ENCODE measurements at regions not wholly inside any gene's neighbourhood (a gene's known extent, or its start where the extent isn't known, plus 50 kb on each side); places are given as distances from the start of the nearest gene placed in this dataset.

DNA sequence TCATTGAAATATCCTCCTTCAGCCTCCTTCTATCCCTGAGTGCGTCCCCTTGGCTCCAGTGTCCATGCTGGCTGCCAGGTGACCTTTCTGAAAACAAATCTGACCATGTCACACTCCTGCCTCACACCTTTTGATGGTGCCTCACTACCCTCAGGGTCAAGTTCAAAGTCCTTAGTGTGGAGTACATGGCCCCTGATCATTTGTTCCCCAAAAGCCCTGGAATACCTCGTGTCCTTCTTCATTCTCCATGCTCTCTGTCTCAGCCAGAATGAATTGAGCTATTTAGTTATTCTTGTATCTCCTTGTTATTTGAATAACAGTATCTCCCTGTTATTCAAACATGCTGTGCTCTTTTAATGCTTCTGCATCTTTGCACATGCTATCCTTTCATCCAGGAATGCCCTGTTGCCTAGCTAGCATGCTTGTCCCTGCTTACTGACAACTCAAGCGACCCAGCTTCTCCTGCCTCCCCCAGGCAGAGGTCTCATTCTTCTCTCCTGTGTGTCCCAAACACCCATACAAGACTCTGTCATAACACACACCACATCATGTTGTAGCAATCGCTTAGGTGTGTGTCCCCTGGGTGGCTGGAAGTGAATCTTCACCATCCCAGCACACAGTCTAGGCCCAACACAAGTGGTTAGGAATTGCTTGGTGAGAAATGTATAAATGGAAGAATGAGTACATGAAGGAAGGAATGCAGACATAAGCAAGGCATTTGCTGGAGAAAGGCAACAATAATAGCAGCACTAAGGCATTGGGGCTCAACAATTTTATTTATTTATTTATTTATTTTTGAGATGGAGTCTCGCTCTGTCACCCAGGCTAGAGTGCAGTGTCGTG is 144.0 kb downstream of the DDX1 start:
- no peak for DNase-seq

DNA sequence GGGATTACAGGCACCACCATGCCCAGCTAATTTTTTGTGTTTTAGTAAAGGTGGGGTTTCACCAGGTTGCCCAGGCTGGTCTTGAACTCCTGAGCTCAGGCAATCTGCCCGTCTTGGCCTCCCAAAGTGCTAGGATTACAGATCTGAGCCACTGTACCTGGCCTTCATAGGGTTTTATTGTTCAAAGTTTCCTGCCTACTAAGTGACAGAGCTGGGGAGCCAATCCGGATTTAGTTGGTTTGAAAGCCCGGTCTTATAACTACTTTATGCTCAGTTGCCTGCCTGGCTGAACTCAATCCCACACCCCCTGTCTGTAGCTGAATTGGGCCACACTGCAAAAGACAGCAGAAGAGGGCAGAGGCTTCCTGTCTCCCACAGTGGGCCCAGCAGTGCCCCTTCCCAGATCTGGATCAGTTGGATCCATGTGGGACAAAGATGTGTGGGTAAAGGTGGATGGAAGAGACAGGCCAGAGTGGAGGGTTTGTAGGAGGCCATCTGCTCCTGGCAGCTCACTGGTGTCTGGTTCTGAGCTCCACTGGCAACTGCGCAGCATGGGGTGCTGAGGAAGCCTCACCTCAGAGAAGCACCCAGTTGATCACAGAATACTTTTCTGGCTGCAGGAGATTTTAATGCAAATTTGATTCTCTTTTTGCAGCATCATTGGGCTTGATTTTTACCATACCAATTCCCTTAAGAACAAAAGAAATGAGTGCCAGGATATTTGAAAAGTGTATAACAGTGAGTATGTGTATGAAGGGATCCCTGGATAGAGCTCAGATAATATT is 144.9 kb downstream of the DDX1 start:
- no peak for DNase-seq

DNA sequence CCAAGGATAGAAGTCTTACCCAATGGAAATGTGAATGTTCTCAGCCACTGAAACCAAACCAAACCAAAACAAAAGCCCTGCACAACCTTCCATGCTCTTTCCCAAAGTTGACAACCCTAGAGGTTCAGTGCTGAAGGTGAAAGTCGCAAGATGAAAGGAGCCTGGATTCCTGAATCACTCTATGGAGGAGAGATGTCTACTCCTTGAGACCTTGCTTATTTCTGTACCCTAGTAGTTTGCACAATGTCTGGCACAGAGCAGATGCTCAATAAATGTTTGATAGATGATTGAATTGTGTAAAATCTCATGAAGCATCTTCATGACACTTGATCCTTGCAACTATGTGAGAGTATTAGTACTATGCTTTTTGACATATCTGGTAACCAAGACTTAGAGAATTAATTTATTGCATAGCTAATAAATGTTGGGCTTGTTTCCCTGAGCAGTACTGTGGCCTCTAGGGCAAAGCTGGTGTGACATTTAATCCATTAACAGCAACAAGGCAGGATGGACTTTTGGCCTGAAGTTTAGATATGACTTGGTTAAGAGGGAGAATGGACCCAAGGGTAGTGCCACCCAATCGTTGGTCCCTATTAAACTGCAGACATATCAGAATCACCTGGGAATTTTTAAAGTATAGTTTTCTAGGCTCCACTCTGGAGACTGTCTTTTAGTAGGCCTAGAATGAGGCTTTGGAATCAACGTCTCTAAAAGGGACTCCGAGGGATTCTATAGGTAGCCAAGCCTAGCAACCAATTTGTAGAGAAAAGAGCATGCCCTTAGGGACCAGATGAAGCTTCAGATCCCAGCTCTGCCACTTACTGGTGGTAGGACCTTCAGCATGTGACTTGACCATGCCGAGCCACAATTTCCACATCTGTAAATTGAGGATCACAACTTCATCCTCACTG is 145.9 kb downstream of the DDX1 start:
- DNase-seq = no peak

DNA sequence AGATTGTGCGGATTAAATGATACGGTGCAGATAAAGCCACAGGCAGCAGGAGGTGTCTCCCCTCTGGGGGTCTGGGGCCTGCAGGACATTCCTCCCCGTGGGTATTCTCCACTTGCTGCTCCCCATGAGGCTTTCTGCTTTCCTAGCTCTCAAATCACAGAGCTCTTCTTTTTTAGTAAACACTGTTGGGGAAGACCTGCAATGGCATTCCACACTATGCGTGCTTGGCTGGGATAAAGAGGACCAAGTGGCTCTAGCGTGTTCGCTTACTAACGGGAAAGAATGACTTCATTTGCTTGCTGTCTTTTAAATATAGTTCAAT is 146.5 kb downstream of the DDX1 start:
- DNase-seq = no peak

DNA sequence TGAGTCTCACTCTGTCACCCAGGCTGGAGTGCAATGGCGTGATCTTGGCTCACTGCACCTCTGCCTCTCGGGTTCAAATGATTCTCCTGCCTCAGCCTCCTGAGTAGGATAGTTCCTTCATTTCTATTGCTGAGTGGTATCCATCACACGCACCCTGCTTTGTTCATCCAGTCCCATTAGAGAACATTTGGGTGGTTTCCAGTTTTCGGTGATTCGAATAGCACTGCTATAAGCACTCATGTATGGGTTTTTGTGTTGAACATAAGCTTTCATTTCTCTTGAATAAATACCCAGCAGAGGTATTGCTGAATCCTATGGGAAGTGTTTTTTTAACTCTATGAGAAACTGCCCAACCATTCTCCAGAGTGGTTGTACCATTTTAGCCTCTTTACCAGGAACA is 147.3 kb downstream of the DDX1 start:
- DNase-seq = no peak

DNA sequence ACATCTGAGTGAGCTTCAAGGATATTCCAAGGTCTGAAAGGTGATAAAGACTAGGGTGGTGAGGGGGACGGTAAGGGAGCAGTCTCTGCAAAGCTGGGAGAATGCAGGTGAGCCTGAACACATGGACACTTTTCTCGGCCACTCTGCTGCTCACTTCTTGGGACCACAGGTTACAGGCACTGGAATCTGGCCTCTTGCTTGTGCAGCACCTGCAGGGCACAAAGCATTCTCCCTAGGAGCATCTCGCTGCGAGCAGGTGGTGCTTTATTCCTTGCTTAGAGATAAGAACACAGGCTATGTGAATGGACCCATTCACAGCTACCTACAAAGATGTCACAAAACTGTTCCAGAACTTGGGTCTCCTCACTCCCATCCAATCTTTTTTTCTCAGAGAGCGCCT is 153.2 kb downstream of the DDX1 start:
- DNase-seq = no peak

DNA sequence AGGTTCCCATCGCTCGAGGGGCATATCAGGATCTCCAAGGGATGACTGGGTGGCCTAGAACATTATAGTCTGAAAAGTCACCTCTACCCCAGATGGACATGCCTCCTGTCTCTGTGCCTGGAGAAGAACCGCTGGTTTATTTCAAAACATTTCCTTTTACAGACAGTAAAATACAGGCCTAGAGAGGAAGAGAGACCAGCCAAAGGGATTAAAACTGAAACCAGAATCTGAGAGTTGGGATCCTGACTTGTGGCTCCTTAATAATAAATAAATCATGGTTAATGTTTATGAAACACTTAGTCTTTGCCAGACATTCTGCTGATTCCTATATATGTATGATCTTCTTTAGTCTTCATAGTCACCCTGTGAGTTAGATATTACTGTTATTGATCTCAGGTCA is 153.7 kb downstream of the DDX1 start:
- DNase-seq = no peak

DNA sequence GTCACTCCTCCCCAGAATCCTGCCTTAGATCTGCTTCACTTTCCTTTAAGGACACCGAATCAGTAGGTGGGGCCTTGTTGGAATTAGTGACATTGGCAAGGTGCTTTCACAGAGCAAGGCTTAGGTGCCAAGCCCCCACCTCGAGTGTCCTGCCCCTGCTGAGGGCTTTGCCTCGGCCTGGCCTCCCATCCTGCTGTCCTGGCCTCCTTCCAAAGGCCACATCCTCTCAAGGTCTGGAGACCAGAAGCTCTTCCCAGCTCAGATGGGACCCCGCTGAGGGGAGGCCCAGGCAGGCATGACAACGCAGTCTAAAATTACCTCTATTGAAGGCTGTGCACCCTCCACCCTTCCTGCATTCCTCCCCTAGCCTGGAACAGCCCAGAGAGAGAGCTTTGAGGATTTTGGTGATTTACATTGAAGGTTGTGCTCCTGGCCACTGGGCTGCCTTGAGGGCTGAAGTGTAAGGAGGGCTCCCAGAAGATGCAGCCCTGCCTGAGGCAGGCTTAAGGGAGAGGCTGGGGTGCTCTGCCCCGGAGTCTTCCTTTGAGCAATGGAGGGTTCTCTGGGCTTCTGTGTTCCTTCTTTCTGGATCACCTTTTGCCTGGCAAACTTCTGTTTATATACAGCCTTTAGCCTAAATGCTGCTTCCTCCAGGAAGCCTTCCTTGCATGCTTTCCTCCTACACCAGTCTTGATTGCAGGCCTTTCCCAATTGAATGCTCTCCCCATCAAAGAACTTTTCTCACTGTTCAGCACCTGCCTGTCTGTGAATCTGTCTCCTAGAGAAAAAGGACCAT is 154.4 kb downstream of the DDX1 start:
- no peak for DNase-seq

DNA sequence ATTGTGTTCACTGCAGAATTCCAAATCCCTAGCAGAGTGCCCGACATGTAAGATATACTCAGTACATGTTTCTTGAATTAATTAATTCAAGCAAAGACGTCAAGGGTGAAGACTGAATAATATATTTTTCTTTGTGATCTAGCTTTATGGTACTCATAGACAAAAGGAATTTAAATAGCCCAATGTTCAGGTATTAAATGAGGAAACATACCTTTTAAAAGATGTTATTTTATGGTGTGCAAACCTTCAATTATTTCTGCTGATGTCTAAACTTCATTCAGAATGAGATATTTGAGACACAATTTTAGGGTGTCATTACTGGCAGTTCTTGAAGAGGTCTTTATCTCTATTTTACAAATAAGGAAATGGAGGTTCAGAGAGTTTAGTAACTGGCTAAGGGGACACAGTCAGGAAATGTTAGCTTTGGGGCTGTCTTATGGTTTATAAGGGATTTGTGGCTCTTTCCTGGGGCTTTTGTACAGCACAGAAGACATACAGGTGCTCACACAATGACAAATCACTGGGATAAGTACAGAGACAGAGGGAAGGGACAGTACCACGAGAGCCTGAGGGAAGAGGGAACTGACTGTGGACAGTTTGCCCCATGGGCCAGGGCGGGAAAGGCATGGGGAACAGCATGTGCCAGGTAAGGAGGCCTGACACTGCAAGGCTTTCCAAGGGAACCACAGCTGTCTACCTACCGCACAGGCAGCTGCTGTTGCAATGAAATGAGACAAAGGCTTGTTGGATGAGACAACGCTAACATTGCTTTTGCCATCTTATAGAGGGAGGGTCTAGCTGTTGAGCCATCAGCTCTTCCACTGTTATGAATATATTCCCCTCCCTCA is 155.3 kb downstream of the DDX1 start:
- DNase-seq = no peak

DNA sequence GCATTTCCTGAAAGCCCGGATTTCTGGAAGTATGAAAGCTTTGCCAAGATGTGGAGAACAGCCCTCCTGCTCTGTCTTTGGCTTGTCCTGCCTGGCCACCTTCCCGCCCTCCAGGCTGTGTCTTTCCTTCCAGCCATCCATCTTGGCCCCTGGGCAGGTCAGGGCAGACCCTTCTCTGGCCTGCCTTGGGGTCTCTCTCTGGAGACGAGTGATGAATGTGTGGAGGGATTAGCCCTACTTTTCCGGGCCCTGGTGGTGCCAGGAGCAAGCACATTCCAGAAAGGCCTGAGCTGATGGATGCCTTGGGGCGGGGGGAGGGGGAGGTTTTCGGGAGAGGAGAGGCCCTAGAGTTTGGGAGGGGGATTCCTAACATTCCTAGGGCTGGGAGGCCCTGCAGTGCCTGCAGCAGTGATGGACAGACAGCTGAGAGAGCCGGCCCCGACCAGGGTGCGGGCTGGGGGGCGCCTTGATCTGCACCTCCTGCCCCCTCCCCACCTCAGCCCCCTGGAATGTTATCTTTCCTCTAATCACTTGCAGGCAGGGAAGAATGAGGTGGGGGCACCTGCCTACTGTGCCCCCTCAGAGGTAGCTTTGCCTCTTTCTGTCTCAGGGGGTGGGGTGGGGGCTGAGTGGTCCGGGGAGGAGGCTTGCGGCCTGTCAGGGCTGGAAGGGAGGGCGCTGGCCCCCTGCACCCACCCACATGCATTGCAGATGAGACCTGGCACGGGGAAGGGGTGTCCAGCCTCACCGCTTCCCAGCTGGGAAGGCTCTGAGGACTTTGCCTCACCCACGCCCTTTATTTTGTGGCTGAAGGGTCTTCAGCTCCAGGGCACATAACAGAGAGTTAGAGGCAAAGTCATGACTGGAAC is 156.2 kb downstream of the DDX1 start:
- no peak for DNase-seq

DNA sequence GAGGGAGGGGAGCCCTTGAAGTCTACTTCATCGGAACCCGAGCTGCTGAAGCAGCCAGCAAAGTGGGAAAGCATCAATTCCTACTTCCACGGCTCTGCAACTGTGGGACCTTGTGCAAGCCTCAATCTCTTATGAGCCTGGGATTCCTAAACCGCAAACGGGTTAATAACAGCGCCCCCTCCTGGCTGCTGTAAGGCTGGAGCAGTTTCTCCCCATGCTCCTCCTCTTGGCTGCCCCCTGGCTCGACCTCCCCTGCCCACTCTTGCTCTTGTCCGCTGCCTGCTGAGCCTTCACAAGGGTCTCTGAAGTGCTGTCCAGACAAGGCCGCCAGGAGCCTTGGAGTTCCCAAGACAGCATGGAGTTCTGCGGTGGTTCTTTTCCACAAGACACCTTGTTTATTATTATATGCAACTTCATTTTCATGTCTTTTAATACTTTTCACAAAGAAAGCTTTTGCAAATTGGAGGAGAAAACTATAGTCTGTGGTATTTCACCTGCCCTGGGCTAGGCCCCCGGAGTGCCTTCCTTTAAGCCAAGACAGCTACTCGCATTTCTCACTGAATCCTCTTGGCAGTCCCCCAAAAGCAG is 157.2 kb downstream of the DDX1 start:
- DNase-seq = no peak

DNA sequence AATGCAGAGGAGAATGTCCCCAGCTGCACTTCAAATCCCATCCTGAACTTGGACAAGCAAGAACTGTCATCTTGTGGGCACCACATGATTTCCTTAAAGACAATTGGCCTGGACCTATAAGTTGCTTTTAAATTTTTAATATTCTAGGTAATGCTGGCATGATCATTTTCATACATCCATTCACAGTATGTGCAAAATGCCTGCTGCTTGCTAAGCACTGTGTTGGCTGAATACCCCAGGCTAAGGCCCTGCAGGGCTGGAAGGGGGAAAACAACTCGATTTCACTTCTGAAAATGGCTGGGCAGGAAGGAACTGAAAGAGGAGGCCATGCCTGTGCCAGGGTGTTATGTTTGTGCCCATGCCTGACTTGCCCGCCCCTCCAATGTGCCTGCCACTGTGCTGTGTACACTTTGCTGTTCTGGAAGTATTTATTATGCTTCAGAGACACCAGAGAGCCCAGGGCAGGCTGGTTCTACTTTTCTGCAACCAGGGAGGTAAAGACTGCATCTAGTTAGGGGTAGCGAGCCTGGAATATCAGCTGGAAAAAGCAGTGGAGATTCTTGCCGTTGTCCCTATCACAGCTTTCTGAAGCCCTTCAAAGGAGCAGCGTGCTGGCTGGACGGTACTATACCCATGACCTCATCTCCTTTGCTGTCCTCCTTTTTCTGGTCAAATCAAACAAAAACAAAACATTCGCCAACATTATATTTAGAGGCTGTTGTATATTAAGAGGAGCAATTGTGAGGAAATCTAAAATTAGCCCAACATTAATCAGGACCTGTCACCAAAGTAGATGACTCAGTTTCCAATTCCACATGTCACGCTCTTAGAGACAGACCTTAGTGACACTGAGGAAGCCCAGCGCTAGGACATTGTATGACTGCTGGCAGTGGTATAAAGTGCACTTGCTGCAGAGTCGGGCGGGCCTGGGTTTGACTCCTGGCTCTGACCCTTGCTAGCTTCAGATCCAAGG is 158.1 kb downstream of the DDX1 start:
- no peak for DNase-seq

DNA sequence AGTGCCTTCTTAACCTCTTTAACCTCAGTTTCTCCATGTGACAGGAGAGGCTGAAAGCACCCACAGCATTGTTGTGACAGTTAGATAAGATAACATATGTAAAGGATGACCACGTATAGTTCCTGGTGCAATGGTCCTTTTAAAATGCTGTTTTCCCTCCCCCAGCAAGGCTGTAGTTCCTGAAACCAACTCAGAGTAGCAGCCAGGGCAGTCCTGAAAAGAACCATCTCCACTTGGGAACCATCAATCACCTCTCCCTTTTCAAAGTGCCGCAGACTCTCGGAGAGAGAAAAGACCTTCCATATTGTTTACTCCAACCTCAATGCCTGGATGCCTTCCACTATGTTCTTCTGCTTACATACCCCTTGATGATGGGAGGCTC is 158.8 kb downstream of the DDX1 start:
- DNase-seq = no peak

DNA sequence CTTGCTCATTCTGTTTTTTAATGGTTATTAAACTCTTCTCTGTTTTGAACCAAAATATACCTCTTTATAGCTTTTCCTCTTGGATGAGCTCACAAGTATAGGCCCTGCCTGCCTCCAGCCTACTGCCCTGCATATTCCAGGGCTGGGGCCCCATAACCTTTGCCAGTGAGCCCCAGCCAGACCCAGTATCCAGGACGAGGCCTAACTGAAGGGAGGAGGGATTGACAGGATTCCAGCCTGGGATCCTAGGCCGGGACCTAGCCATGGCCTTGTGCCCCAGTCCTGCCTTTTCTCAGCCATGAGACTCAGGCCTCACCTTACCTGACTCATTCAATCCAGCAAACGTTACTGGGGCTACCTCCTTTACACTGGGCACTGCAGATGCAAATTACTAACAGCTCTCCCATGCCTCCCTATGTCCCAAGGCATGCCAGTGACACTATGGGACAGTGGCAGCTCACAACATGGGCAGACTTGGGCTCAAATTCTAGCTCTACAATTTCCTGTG is 159.2 kb downstream of the DDX1 start:
- no peak for DNase-seq

DNA sequence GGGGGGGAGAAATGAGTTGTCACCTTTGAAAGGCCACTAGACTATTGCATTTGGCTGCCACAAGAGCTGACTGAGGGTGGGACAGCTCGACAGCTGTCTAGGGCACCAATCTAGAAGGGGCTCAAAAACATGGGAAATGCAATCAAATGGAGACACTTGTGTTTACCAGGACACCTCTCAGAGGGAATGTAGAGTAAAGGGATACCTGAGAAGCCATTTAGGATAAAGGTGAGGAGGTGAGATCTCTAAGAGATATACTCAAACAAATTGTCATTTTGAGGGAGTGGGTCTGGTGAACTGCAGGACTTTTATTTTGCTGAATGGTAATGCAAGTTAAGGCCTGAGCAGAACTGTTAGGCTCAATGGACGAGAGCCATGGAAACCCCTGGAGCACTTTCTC is 159.8 kb downstream of the DDX1 start:
- DNase-seq = no peak

DNA sequence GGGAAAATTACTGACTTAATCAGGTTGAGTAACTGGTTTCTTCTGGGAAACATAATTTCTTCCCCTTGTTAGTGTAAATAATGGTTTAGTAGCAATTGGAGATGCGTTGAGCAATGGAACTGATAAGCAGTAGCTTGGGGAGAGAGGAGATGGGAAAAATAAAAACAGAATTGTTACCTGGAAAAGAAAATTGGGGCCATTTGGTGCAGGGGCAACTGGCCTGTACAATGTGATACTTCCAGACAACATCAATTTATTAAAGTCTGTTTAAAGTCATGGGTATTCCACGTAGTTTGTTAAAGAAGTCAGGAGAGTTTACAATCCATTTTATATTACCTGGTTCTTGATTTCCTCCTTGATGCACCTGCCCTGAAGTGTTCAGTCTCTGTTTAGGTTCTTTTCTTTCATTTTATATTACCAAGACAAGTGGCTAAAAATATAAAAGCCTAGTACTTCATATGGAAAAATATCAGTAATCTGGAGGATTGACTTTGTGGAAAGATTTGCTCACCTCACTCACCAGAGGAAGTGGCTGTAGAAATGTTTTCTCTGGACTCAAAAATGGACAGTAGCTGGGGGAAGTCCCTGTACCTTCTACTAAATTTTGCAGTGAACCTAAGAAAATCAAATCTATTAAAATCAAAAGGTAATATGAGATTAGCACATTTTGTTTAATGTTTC is 161.0 kb downstream of the DDX1 start:
- DNase-seq = no peak

DNA sequence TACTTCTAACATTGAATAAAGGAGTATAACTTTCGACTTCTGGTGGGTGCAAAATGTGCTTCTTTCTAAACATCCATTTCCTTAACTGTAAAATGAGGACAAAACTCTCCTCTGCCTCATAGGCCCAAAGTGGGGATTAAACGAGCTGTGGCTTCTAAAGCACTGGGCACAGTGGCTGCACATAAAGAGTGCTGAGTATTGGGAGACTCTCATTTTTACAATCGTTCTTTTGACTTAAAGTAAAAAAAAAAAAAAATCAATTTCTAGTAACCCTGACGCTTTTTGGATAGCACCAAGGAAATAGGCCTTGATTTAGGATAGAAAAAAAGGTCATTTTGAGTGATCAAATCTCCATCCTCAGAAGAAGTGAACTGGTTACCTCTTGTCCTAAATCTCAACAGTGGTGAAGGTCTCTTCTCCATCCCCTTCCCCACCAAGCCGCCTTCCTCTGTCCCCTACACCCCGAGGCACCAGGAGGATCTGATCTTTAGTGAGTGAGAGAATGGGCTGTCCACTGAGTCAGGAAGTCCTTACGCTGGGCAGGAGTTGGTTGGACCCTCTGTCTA is 161.6 kb downstream of the DDX1 start:
- DNase-seq = no peak
